RWPE2 (cell line): ENCODE measurements at regions not wholly inside any gene's neighbourhood (a gene's known extent, or its start where the extent isn't known, plus 50 kb on each side); places are given as distances from the start of the nearest gene placed in this dataset.

ENCODE experiments used
- ATAC-seq: fragments of 200-7000 bp; cut with Tn5 transposase; 3 replicates; pipeline ENCODE4 v1.9.1; 2021; ENCODE audit warnings: low read depth
- DNase-seq: peaks from one replicate; pipeline ENCODE4 v3.0.0-alpha.2; 2020; ENCODE audit warnings: low spot score
- H3K27ac ChIP-seq: fragments of 450-650 bp; 2 replicates; pipeline ENCODE4 v1.5.1; 2017; ENCODE audit warnings: mild to moderate bottlenecking; ENCODE audit not compliant: poor library complexity, severe bottlenecking
- H3K27me3 ChIP-seq: fragments of 250-450 bp; sonication (Bioruptor Pico); 2 replicates; pipeline ENCODE4 v1.5.1; 2021; ENCODE audit warnings: mild to moderate bottlenecking, moderate library complexity; ENCODE audit not compliant: insufficient read depth, poor library complexity, severe bottlenecking
- H3K36me3 ChIP-seq: fragments of 250-450 bp; sonication (Bioruptor Pico); 2 replicates; pipeline ENCODE4 v1.5.1; 2020; ENCODE audit warnings: low read depth, mild to moderate bottlenecking, moderate library complexity
- H3K4me1 ChIP-seq: fragments of 250-450 bp; sonication (Bioruptor Pico); 2 replicates; pipeline ENCODE4 v1.5.1; 2021; ENCODE audit warnings: mild to moderate bottlenecking, moderate library complexity; ENCODE audit not compliant: insufficient read depth, poor library complexity, severe bottlenecking
- H3K4me3 ChIP-seq: fragments of 250-450 bp; sonication (Bioruptor Pico); 2 replicates; pipeline ENCODE4 v1.5.1; 2021; ENCODE audit warnings: mild to moderate bottlenecking, moderate library complexity; ENCODE audit not compliant: severe bottlenecking
- H3K9me3 ChIP-seq: fragments of 250-450 bp; sonication (Bioruptor Pico); 2 replicates; pipeline ENCODE4 v1.5.1; 2021; ENCODE audit warnings: mild to moderate bottlenecking, moderate library complexity; ENCODE audit not compliant: severe bottlenecking
- TF ChIP-seq, protein P1 (sequence below): fragments of 450-650 bp; IDR thresholded peaks from one replicate; pipeline ENCODE4 v1.5.1; 2017; ENCODE audit warnings: mild to moderate bottlenecking, moderate library complexity; ENCODE audit not compliant: poor library complexity, severe bottlenecking

GRCh38 chr15:31157644-31158069 lies 56.1 kb upstream of the TRPM1 start:
- TF ChIP-seq, protein P1, sequence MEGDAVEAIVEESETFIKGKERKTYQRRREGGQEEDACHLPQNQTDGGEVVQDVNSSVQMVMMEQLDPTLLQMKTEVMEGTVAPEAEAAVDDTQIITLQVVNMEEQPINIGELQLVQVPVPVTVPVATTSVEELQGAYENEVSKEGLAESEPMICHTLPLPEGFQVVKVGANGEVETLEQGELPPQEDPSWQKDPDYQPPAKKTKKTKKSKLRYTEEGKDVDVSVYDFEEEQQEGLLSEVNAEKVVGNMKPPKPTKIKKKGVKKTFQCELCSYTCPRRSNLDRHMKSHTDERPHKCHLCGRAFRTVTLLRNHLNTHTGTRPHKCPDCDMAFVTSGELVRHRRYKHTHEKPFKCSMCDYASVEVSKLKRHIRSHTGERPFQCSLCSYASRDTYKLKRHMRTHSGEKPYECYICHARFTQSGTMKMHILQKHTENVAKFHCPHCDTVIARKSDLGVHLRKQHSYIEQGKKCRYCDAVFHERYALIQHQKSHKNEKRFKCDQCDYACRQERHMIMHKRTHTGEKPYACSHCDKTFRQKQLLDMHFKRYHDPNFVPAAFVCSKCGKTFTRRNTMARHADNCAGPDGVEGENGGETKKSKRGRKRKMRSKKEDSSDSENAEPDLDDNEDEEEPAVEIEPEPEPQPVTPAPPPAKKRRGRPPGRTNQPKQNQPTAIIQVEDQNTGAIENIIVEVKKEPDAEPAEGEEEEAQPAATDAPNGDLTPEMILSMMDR: no peak
- H3K36me3 ChIP-seq: no peaks in the 10 kb centered on the region
- no peaks in the 10 kb centered on the region for H3K4me1 ChIP-seq
- ATAC-seq (no peak), DNase-seq (no peak)
- H3K9me3 ChIP-seq: no peaks in the 10 kb centered on the region
- H3K4me3 ChIP-seq: no peak overlapping the region
- H3K27me3 ChIP-seq: no peaks in the 10 kb centered on the region
- H3K27ac ChIP-seq: no peak overlapping the region

DNA sequence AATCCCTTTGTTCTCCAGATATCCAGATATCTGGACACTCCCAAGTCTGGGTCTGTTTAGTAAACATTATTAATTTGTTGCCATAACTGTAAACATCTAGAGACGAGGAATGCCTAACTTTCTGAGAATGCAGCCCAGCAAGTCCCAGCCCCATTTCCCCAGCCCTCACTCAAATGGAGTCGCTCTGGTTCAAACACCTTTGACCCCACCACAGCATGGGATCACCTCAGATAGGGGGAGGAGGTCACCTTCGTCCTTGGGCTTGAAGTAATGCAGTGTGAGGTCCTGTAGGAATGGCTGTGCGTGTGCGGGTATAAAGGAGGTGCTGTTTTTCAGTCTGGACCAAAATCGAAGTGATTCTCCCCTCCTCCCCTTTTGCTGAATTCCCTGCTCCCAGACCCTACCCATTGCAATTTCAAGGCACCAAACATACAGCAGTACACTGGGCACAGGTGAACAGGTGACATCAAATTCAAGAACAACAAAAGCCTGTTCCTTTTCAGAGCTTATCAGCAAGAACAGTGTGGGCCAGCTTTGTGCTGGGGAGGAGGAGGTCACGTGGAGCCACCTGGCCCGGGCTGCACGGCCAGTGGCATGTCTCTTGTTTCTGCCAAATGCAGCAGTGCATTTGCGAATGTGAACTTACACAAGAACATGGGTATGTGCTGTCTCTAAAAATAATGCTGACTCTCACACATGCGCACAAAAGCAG lies 57.5 kb upstream of the TRPM1 start:
- Histone ChIP-seq H3K4me1 (peaks cover 5% of the 10 kb centered on the region), H3K27ac (no peak overlapping the region), H3K36me3 (no peaks in the 10 kb centered on the region), H3K9me3 (no peaks in the 10 kb centered on the region), H3K27me3 (no peaks in the 10 kb centered on the region), H3K4me3 (no peak overlapping the region)
- ATAC-seq (no peak), DNase-seq (no peak)
- TF ChIP-seq, protein P1: no peak

DNA sequence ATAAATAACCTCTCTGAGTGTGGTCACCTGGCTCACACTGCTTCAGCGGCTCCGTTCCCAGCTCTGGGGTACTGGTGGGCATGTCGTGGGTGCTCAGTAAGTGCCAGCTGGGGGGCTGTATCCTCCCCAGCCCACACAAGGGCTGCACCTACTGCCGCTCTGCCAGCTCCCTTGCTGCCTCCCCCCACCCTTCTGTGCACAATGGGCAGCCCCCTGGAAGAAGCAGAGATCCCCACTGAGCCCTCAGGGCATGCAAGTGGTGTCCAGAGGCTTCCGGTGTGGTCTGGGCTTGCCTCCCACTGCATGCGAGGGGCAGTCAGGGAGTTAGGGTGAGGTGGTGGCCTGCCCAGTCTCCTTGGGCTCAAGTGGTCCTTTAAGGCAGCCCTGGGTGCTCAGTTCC lies 58.3 kb upstream of the TRPM1 start:
- H3K36me3 ChIP-seq: no peaks in the 10 kb centered on the region
- no peaks in the 10 kb centered on the region for H3K9me3 ChIP-seq
- DNase-seq (no peak), ATAC-seq (no peak)
- H3K4me1 ChIP-seq: peaks cover 11% of the 10 kb centered on the region
- H3K4me3 ChIP-seq: no peak overlapping the region
- TF ChIP-seq, protein P1: no peak
- H3K27ac ChIP-seq: no peak overlapping the region
- no peaks in the 10 kb centered on the region for H3K27me3 ChIP-seq

GRCh38 chr15:31160297-31160696 lies 58.8 kb upstream of the TRPM1 start:
- H3K27me3 ChIP-seq: no peaks in the 10 kb centered on the region
- DNase-seq: no peak

More at GRCh38 chr15:31160297-31160696, 58.8 kb upstream of the TRPM1 start:
- no peak overlapping the region for H3K27ac ChIP-seq
- H3K4me3 ChIP-seq: no peak overlapping the region
- no peak for ATAC-seq
- no peaks in the 10 kb centered on the region for H3K9me3 ChIP-seq
- TF ChIP-seq, protein P1: no peak
- no peaks in the 10 kb centered on the region for H3K36me3 ChIP-seq
- peaks cover 11% of the 10 kb centered on the region for H3K4me1 ChIP-seq
